AG09309 (cell line): ENCODE measurements at regions not wholly inside any gene's neighbourhood (a gene's known extent, or its start where the extent isn't known, plus 50 kb on each side); places are given as distances from the start of the nearest gene placed in this dataset.

ENCODE experiments used
- DNase-seq: peaks from one replicate; pipeline ENCODE4 v3.0.0-alpha.2; 2010; ENCODE audit warnings: low read depth
- H3K4me3 ChIP-seq: 2 replicates; pipeline ENCODE4 v1.5.1; 2011; ENCODE audit warnings: mild to moderate bottlenecking, low read depth, low read length, moderate library complexity; ENCODE audit not compliant: control insufficient read depth
- TF ChIP-seq, protein P1 (sequence below): IDR thresholded peaks from 2 replicates; pipeline ENCODE4 v1.5.1; 2011; ENCODE audit warnings: mild to moderate bottlenecking, low read depth, low read length, inconsistent platforms; ENCODE audit not compliant: insufficient read depth, control insufficient read depth; ENCODE audit errors: missing control alignments

DNA sequence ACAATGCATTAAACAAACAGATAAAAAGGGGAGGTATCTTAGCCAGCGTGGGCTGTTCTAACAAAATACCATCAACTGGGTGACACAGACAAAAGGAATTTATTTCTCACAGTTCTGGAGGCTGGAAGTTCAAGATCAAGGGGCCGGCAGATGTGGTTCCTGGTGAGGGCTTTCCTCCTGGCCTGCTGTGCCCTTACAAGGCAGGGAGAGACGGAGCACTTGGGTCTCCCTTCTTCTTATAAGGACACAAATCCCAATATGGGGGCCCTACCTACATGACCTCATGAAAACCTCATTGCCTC lies 281.6 kb upstream of the KLF14 start:
- TF ChIP-seq, protein P1, sequence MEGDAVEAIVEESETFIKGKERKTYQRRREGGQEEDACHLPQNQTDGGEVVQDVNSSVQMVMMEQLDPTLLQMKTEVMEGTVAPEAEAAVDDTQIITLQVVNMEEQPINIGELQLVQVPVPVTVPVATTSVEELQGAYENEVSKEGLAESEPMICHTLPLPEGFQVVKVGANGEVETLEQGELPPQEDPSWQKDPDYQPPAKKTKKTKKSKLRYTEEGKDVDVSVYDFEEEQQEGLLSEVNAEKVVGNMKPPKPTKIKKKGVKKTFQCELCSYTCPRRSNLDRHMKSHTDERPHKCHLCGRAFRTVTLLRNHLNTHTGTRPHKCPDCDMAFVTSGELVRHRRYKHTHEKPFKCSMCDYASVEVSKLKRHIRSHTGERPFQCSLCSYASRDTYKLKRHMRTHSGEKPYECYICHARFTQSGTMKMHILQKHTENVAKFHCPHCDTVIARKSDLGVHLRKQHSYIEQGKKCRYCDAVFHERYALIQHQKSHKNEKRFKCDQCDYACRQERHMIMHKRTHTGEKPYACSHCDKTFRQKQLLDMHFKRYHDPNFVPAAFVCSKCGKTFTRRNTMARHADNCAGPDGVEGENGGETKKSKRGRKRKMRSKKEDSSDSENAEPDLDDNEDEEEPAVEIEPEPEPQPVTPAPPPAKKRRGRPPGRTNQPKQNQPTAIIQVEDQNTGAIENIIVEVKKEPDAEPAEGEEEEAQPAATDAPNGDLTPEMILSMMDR, result no peak
- no peak overlapping the region for H3K4me3 ChIP-seq
- DNase-seq, result no peak

GRCh38 chr7:131016230-131016629 lies 282.2 kb upstream of the KLF14 start:
- TF ChIP-seq, protein P1, result no peak
- no peak overlapping the region for H3K4me3 ChIP-seq
- DNase-seq, result no peak

GRCh38 chr7:131019351-131019750 lies 285.3 kb upstream of the KLF14 start:
- no peak for DNase-seq
- TF ChIP-seq, protein P1, result no peak
- no peak overlapping the region for H3K4me3 ChIP-seq

DNA sequence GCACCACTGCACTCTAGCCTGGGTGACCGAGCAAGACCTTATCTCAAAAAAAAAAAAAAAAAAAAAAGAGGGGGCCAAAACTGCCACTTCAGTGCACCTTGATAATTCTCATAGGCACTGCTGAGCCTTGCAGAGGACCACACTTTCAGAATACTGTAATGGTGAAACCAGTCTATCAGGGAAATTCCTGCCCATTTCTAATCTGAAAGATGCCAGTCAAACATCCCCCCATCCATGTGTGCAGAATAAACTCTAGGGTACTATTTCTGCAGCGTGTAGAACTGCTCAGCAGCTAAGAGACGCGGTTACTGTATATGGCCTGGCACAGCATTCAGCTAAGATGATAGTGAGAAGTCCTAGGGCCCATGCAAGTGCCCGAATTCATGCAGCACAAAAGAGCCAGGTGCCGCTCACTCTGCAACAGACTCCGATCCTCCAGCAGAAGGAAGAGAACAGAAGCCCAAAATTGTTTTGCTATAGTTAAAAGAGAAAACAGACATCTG lies 286.8 kb upstream of the KLF14 start:
- no peak overlapping the region for H3K4me3 ChIP-seq
- TF ChIP-seq, protein P1, result no peak
- DNase-seq, result no peak

DNA sequence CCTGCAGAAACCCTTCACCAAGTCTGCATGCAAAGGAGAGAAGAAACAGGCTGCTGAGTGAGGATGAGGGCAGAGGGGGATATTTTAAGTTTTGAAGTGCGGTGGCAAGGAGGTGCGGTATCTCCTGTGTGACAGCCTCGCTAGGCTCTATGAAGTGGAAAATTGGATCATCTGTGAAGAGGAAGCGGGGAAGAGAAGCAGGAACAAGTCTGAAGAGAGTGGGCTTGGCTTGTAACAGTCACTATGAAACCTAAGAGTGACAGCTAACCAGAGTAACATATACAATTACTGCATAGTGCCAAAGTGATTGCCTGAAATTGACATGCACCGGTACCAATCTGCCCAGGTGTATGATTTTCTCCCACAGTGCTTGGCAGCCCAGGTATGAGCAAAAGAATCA lies 287.5 kb upstream of the KLF14 start:
- TF ChIP-seq, protein P1, result no peak
- no peak for DNase-seq
- no peak overlapping the region for H3K4me3 ChIP-seq

DNA sequence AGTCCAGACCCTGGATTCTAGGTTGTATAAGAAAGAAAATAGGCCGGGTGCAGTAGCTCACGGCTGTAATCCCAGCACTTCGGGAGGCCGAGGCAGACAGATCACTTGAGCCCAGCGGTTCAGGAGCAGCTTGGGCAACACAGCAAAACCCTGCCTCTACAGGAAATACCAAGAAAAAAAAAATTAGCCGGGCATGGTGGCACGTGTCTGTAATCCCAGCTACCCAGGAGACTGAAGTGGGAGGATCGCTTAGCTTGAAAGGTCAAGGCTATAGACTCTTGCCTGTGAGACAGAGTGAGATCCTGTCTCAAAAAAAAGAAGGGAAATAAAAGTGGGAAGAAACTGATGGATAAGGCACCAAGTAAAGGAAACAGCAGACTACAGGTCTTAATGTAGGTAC lies 287.9 kb upstream of the KLF14 start:
- H3K4me3 ChIP-seq, result no peak overlapping the region
- DNase-seq, result no peak
- TF ChIP-seq, protein P1, result no peak
